Neural cell (in vitro differentiated cells): ENCODE measurements at regions not wholly inside any gene's neighbourhood (a gene's known extent, or its start where the extent isn't known, plus 50 kb on each side); places are given as distances from the start of the nearest gene placed in this dataset.

ENCODE experiments used
- H2AFZ ChIP-seq: fragments of 200-600, 300-800 bp; sonication (generic), shearing (Covaris generic); 2 replicates; pipeline ENCODE4 v1.6.0; 2014; ENCODE audit warnings: low read depth, mild to moderate bottlenecking, antibody characterized with exemption, low read length, moderate library complexity
- H3F3A ChIP-seq: fragments of 200-600 bp; shearing (Covaris generic); 2 replicates; pipeline ENCODE4 v1.6.1; 2016; ENCODE audit warnings: mild to moderate bottlenecking, moderate library complexity, mixed read lengths, antibody characterized with exemption, low read length; ENCODE audit not compliant: insufficient read depth, poor library complexity, severe bottlenecking
- H3K27ac ChIP-seq: fragments of 200-600, 300-800 bp; sonication (generic), shearing (Covaris generic); 2 replicates; pipeline ENCODE4 v1.5.1; 2014; ENCODE audit warnings: mild to moderate bottlenecking, low read length, moderate library complexity
- H3K27me3 ChIP-seq: fragments of 300-800, 200-600 bp; sonication (generic), shearing (Covaris generic); 2 replicates; pipeline ENCODE4 v1.6.0; 2014; ENCODE audit warnings: mild to moderate bottlenecking, low read depth, low read length, moderate library complexity; ENCODE audit not compliant: insufficient read depth
- H3K36me3 ChIP-seq: fragments of 300-800, 200-600 bp; sonication (generic), shearing (Covaris generic); 2 replicates; pipeline ENCODE4 v1.5.1; 2014; ENCODE audit warnings: mild to moderate bottlenecking, antibody characterized with exemption, low read length, moderate library complexity; ENCODE audit not compliant: insufficient read depth
- H3K4me2 ChIP-seq: fragments of 300-800, 200-600 bp; sonication (generic), shearing (Covaris generic); 2 replicates; pipeline ENCODE4 v1.6.0; 2014; ENCODE audit warnings: mild to moderate bottlenecking, low read length
- H3K4me3 ChIP-seq: fragments of 300-800, 200-600 bp; sonication (generic), shearing (Covaris generic); 2 replicates; pipeline ENCODE4 v1.5.1; 2014; ENCODE audit warnings: mild to moderate bottlenecking, low read length, moderate library complexity
- H3K79me2 ChIP-seq: fragments of 200-600 bp; shearing (Covaris generic); replicated peaks from 2 replicates; pipeline ENCODE4 v1.6.0; 2014; ENCODE audit warnings: mild to moderate bottlenecking, low read length, moderate library complexity; ENCODE audit not compliant: insufficient read depth
- H3K9ac ChIP-seq: fragments of 300-800, 200-600 bp; sonication (generic), shearing (Covaris generic); 2 replicates; pipeline ENCODE4 v1.6.1; 2016; ENCODE audit warnings: mild to moderate bottlenecking, low read length, mixed read lengths
- H3K9me2 ChIP-seq: fragments of 200-600 bp; shearing (Covaris generic); 2 replicates; pipeline ENCODE4 v1.6.1; 2016; ENCODE audit warnings: mild to moderate bottlenecking, low read length, mixed read lengths; ENCODE audit not compliant: insufficient read depth
- H3K9me3 ChIP-seq: fragments of 200-600, 300-800 bp; sonication (generic), shearing (Covaris generic); 2 replicates; pipeline ENCODE4 v1.6.1; 2016; ENCODE audit warnings: mild to moderate bottlenecking, mixed run types, low read length, moderate library complexity, mixed read lengths
- H4K20me1 ChIP-seq: fragments of 200-600 bp; shearing (Covaris generic); 2 replicates; pipeline ENCODE4 v1.6.1; 2016; ENCODE audit warnings: mild to moderate bottlenecking, mixed run types; ENCODE audit not compliant: insufficient read depth
- EP300 ChIP-seq: fragments of 450-650 bp; conservative IDR thresholded peaks from 2 replicates; pipeline ENCODE4 v1.6.1; 2014; ENCODE audit warnings: antibody characterized with exemption, mild to moderate bottlenecking, moderate library complexity; ENCODE audit not compliant: poor library complexity, severe bottlenecking
- EZH2 ChIP-seq: fragments of 200-600, 300-800 bp; shearing (Covaris generic), sonication (generic); IDR thresholded peaks from 2 replicates; pipeline ENCODE4 v1.6.1; 2014; ENCODE audit warnings: antibody characterized with exemption, low read length, borderline replicate concordance, mild to moderate bottlenecking; ENCODE audit not compliant: insufficient read depth, poor library complexity, severe bottlenecking
- MXI1 ChIP-seq: fragments of 450-650 bp; conservative IDR thresholded peaks from 2 replicates; pipeline ENCODE4 v1.6.1; 2014; ENCODE audit warnings: antibody characterized with exemption, mild to moderate bottlenecking; ENCODE audit not compliant: poor library complexity, severe bottlenecking
- POLR2AphosphoS5 ChIP-seq: IDR thresholded peaks from 2 replicates; pipeline ENCODE4 v1.6.1; 2012
- RAD21 ChIP-seq: fragments of 450-650 bp; conservative IDR thresholded peaks from 2 replicates; pipeline ENCODE4 v1.6.1; 2014; ENCODE audit warnings: antibody characterized with exemption, mild to moderate bottlenecking, moderate library complexity
- SMC3 ChIP-seq: fragments of 450-650 bp; conservative IDR thresholded peaks from 2 replicates; pipeline ENCODE4 v1.6.1; 2014; ENCODE audit warnings: antibody characterized with exemption, mild to moderate bottlenecking, moderate library complexity; ENCODE audit not compliant: poor library complexity
- TAF1 ChIP-seq: IDR thresholded peaks from 2 replicates; pipeline ENCODE4 v1.6.1; 2012; ENCODE audit warnings: low read depth
- TF ChIP-seq, protein P1 (sequence below): IDR thresholded peaks from 2 replicates; pipeline ENCODE4 v1.6.1; 2012; ENCODE audit warnings: borderline replicate concordance
- TF ChIP-seq, protein P2 (sequence below): fragments of 450-650 bp; IDR thresholded peaks from 2 replicates; pipeline ENCODE4 v1.5.1; 2014; ENCODE audit warnings: antibody characterized with exemption, mild to moderate bottlenecking, moderate library complexity; ENCODE audit not compliant: poor library complexity, severe bottlenecking

DNA sequence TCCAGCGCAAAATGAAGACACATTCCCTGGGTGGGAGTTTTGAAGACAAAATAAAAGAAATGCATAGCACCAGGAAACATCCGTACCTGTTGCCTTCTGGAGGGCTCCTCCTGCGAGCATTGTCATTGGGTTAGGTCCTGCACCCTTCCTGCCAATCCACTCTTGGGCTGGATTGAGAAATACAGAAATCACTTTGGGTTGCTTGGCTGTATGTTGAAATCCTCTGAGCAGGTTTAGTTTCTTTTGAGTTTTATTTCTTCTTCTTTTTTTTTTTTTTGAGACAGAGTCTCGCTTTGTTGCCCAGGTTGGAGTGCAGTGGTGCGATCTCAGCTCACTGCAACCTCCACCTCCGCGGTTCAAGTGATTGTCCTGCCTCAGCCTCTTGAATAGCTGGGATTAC lies 67.6 kb downstream of the ARF6 start:
- Histone ChIP-seq H3F3A (no peaks in the 10 kb centered on the region), H3K79me2 (no peaks in the 10 kb centered on the region), H3K9me3 (no peaks in the 10 kb centered on the region), H2AFZ (no peak overlapping the region), H3K27ac (no peak overlapping the region), H3K9me2 (no peaks in the 10 kb centered on the region), H3K4me3 (no peak overlapping the region), H3K9ac (no peak overlapping the region), H3K36me3 (no peaks in the 10 kb centered on the region), H3K4me2 (no peak overlapping the region), H3K27me3 (no peaks in the 10 kb centered on the region), H4K20me1 (no peaks in the 10 kb centered on the region)
- TF ChIP-seq POLR2AphosphoS5 (no peak), EP300 (no peak), SMC3 (no peak), MXI1 (no peak), RAD21 (no peak), TAF1 (no peak), EZH2 (no peak)
- TF ChIP-seq, protein P1, sequence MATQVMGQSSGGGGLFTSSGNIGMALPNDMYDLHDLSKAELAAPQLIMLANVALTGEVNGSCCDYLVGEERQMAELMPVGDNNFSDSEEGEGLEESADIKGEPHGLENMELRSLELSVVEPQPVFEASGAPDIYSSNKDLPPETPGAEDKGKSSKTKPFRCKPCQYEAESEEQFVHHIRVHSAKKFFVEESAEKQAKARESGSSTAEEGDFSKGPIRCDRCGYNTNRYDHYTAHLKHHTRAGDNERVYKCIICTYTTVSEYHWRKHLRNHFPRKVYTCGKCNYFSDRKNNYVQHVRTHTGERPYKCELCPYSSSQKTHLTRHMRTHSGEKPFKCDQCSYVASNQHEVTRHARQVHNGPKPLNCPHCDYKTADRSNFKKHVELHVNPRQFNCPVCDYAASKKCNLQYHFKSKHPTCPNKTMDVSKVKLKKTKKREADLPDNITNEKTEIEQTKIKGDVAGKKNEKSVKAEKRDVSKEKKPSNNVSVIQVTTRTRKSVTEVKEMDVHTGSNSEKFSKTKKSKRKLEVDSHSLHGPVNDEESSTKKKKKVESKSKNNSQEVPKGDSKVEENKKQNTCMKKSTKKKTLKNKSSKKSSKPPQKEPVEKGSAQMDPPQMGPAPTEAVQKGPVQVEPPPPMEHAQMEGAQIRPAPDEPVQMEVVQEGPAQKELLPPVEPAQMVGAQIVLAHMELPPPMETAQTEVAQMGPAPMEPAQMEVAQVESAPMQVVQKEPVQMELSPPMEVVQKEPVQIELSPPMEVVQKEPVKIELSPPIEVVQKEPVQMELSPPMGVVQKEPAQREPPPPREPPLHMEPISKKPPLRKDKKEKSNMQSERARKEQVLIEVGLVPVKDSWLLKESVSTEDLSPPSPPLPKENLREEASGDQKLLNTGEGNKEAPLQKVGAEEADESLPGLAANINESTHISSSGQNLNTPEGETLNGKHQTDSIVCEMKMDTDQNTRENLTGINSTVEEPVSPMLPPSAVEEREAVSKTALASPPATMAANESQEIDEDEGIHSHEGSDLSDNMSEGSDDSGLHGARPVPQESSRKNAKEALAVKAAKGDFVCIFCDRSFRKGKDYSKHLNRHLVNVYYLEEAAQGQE: no peak
- TF ChIP-seq, protein P2, sequence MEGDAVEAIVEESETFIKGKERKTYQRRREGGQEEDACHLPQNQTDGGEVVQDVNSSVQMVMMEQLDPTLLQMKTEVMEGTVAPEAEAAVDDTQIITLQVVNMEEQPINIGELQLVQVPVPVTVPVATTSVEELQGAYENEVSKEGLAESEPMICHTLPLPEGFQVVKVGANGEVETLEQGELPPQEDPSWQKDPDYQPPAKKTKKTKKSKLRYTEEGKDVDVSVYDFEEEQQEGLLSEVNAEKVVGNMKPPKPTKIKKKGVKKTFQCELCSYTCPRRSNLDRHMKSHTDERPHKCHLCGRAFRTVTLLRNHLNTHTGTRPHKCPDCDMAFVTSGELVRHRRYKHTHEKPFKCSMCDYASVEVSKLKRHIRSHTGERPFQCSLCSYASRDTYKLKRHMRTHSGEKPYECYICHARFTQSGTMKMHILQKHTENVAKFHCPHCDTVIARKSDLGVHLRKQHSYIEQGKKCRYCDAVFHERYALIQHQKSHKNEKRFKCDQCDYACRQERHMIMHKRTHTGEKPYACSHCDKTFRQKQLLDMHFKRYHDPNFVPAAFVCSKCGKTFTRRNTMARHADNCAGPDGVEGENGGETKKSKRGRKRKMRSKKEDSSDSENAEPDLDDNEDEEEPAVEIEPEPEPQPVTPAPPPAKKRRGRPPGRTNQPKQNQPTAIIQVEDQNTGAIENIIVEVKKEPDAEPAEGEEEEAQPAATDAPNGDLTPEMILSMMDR: no peak

DNA sequence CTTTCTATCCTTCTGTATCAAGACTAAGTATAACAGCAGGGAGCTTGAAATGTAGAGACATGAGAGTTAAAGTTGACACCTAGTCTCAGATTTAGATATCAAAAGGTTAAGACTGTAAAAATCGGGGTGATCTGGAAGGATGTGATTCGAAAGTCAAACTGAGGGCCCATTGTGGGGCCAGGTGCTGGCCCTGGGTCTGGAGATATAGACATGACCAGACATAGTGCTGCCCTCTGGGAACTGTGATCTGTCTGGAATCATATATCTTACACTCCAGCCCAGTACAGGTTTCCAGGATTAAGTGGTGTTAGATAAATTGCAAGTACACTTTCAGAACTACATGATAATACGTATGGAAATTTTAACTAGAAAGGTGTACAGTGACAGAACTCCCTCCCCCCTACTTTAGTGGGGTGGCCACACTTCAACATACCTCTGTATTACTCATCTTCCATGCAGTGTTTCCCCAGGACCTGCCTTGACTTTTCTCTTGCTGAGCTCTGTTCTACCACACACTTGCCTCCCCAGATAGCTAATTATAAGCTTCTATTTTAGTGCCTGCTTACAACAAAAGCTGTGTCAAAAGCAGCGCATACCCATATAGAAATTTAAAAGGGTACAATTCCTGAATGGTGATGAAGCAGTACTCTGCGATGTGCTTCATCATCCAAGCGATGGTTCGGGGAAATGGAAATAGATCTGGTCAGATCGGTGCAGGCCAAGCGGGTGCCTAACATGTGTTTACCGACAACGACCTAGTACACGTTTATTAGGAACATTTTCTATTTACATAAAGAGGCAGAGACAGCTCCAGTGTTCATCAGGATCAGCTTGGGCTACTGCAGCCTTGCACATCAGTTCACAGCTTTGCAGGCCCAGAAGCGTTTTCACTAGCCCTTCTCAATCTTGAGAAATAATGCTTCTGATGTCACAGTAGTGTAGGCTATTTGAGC lies 68.7 kb downstream of the ARF6 start:
- Histone ChIP-seq H3K9ac (no peak overlapping the region), H3K4me2 (no peak overlapping the region), H3K27me3 (no peaks in the 10 kb centered on the region), H3K9me3 (no peaks in the 10 kb centered on the region), H3K4me3 (no peak overlapping the region), H3K9me2 (no peaks in the 10 kb centered on the region), H3K36me3 (no peaks in the 10 kb centered on the region), H3F3A (no peaks in the 10 kb centered on the region), H3K79me2 (no peaks in the 10 kb centered on the region), H2AFZ (no peak overlapping the region), H4K20me1 (no peaks in the 10 kb centered on the region), H3K27ac (no peak overlapping the region)
- TF ChIP-seq TAF1 (no peak), SMC3 (no peak), EZH2 (no peak), POLR2AphosphoS5 (no peak), EP300 (no peak), RAD21 (no peak), MXI1 (no peak)
- TF ChIP-seq, protein P2: no peak
- TF ChIP-seq, protein P1: no peak
